Mammary epithelial cell (primary cell): ENCODE measurements at regions not wholly inside any gene's neighbourhood (a gene's known extent, or its start where the extent isn't known, plus 50 kb on each side); places are given as distances from the start of the nearest gene placed in this dataset.

Experiments used
- CTCF ChIP-seq, 2 donors: IDR thresholded peaks in 1 of 2; conservative IDR thresholded peaks in 1 of 2; 2 replicates each; pipeline ENCODE4 v1.5.1; 2011 to 2012; ENCODE audit warnings: inconsistent platforms in 2 of 2, low read length in 2 of 2, mild to moderate bottlenecking in 2 of 2, control low read depth in 1 of 2, low read depth in 1 of 2; ENCODE audit not compliant: insufficient read depth in 1 of 2; ENCODE audit errors: extremely low read depth in 1 of 2
- EZH2 ChIP-seq: IDR thresholded peaks from 2 replicates; pipeline ENCODE4 v1.6.1; 2012; ENCODE audit warnings: low read length, inconsistent platforms, borderline replicate concordance

GRCh38 chr2:8505311-8505920 lies 176.4 kb upstream of the ID2 start:
- TF ChIP-seq CTCF (conservative IDR thresholded peaks at IDR 0.05 in 1 of 2, IDR thresholded peaks at IDR 0.05 in 1 of 2; ENCODE audit: extremely low read depth in 1 of 2, insufficient read depth in 1 of 2, low read depth in 1 of 2, low read length in 2 of 2), result no peak
- no peak for TF ChIP-seq EZH2
